ENCODE measurements at regions not wholly inside any gene's neighbourhood (a gene's known extent, or its start where the extent isn't known, plus 50 kb on each side); places are given as distances from the start of the nearest gene placed in this dataset.
A peak's percentile ranks its signal among the peaks of the same experiment; 100 is the strongest.
"Not testable (repeated sequence)": the region's sequence is repeated elsewhere in the genome, so short reads cannot be mapped to it uniquely, and the experiment has no call there.

DNA sequence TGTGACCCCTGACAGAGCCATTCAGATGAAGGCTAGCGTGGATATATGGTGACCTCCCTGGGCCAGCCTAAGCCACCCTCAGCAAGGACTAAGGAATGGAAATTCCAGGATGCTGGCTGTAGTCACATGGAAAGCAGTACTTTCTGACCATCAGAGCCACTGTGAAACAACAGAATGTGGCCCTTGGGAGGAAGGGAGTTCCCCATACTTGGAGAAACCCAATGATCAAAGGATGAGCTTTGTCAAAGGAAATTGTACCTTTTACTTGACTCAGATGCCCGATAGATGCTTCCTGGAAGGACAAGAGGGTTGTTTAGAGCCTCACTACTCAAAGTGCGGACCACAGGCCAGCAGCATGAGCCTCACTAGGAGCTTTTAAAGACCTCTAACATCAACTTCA lies 484.5 kb upstream of the PROK2 start:
- no peak for DNase-seq
- in situ Hi-C loops (cut with MboI; ENCODE audit: low pct_ligation_motif_present in 1 of 4, low pct_unique_long_range_greater_than_20kb in 1 of 4, low sequenced_read_pairs in 3 of 4) (loop anchor here in 2 of 4 donors (25.0 kb wide), 2 partner anchors 307 to 557 kb away; no protein-coding TSS in a partner anchor), intact Hi-C loops (cut with DNase I; ENCODE audit: low total_unique reads) (no loop called here)
- H3K27me3 ChIP-seq, result no peaks in the 10 kb centered on the region
- 88% methylated on average over 3 of the region's 3 CpGs; no CpG with 5 or more reads in 1 of the 2 donors for WGBS, 2 donors (ENCODE audit: low coverage in 1 of 2)
- no peak for TF ChIP-seq CTCF (IDR thresholded peaks at IDR 0.05)
- TF ChIP-seq POLR2A (IDR thresholded peaks at IDR 0.05), result no peak
- TF ChIP-seq POLR2AphosphoS5 (IDR thresholded peaks at IDR 0.05), result no peak
- no peak for TF ChIP-seq EP300 (IDR thresholded peaks at IDR 0.05; ENCODE audit: low read depth)
- H3K9me3 ChIP-seq, result no peaks in the 10 kb centered on the region
- no peaks in the 10 kb centered on the region for H3K36me3 ChIP-seq
- no peak overlapping the region for H3K4me3 ChIP-seq
- H3K4me1 ChIP-seq, result peaks cover 11 to 37% (median 22%) of the 10 kb centered on the region in 4 donors
- H3K27ac ChIP-seq, result peak overlapping the region; percentile 23 to 52 (median 34)

GRCh38 chr3:72266921-72267524 lies 482.1 kb upstream of the PROK2 start:
- DNase-seq; H3K9me3 ChIP-seq; H3K27me3 ChIP-seq; H3K36me3 ChIP-seq; H3K27ac ChIP-seq; intact Hi-C loops (cut with DNase I; ENCODE audit: low total_unique reads); H3K4me3 ChIP-seq: not testable (repeated sequence)
- in situ Hi-C loops (cut with MboI; ENCODE audit: low pct_ligation_motif_present in 1 of 4, low pct_unique_long_range_greater_than_20kb in 1 of 4, low sequenced_read_pairs in 3 of 4), result loop anchor here in 2 of 4 donors (25.0 kb wide), 2 partner anchors 305 to 555 kb away; no protein-coding TSS in a partner anchor
- WGBS, 2 donors (ENCODE audit: low coverage in 1 of 2), result 69 to 85% methylated on average over 4 to 7 of the region's 7 CpGs
- peaks cover 3 to 27% (median 13%) of the 10 kb centered on the region in 4 donors for H3K4me1 ChIP-seq

DNA sequence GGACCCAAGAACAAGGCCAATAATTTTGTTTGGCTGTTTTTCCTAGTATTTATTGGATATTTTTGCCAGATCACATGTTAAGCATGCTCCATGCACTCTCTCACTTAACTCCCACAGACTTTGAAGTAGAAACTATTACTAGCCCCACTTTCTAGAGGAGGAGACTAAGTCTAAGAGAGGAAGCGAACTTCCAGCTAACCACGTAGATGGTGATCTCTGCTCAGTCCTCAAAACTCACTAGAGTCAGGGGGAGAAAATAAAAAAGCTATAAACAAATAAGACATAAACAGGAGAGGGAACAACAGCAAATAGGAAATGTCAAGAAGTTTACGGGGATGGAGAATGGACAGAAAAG lies 481.0 kb upstream of the PROK2 start:
- 44 to 60% methylated on average over 2 to 3 of the region's 3 CpGs for WGBS, 2 donors (ENCODE audit: low coverage in 1 of 2)
- no peak for DNase-seq
- H3K36me3 ChIP-seq, result no peaks in the 10 kb centered on the region
- no peaks in the 10 kb centered on the region for H3K27me3 ChIP-seq
- in situ Hi-C loops (cut with MboI; ENCODE audit: low pct_ligation_motif_present in 1 of 4, low pct_unique_long_range_greater_than_20kb in 1 of 4, low sequenced_read_pairs in 3 of 4) (loop anchor here in 2 of 4 donors (25.0 kb wide), 2 partner anchors 304 to 554 kb away; no protein-coding TSS in a partner anchor), intact Hi-C loops (cut with DNase I; ENCODE audit: low total_unique reads) (no loop called here)
- no peaks in the 10 kb centered on the region for H3K9me3 ChIP-seq
- peaks cover 3 to 20% (median 13%) of the 10 kb centered on the region in 4 donors for H3K4me1 ChIP-seq
- TF ChIP-seq CTCF (IDR thresholded peaks at IDR 0.05) (no peak), POLR2AphosphoS5 (IDR thresholded peaks at IDR 0.05) (no peak), POLR2A (IDR thresholded peaks at IDR 0.05) (no peak), EP300 (IDR thresholded peaks at IDR 0.05; ENCODE audit: low read depth) (no peak)
- no peak overlapping the region for H3K4me3 ChIP-seq
- H3K27ac ChIP-seq, result no peak overlapping the region

DNA sequence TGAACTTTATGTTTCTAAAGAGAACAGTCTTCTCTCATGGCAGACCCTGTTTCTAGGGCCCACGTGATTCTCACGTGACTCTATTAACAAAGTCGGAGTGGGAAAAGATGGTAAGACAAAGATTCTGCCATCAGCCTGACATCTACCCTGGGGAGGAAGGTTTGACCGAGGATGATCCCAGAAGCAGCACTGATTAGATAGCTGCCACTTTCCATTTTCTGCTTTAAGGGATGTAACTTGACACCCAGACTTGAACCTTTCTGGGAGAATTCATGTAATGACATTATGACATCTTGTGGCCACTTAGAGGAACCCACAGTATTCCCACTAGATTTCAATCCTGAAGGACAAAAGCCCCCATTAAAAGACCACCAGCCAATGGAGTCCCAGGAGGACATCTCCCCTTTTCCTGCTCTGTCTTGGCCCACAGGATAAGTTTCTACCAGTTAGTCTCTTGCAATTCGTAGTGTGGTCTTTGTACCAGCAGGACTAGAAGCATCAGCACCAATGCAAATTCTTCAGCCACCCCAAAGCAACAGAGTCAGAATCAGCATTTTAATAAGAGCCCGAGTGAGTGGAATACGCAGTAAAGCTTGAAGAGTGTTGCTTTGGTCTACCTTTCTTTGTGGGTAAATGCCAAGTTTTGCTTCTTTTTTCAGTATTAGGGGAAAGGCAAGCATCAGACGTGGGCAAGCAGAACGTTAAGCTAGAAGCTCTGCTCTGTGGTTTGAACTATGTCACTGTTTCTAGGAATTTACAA lies 480.5 kb upstream of the PROK2 start:
- peaks cover 3 to 14% (median 10%) of the 10 kb centered on the region in 4 donors for H3K4me1 ChIP-seq
- H3K27me3 ChIP-seq, result no peaks in the 10 kb centered on the region
- no peak overlapping the region for H3K4me3 ChIP-seq
- intact Hi-C loops (cut with DNase I; ENCODE audit: low total_unique reads) (no loop called here), in situ Hi-C loops (cut with MboI; ENCODE audit: low pct_ligation_motif_present in 1 of 4, low pct_unique_long_range_greater_than_20kb in 1 of 4, low sequenced_read_pairs in 3 of 4) (loop anchor here in 2 of 4 donors (25.0 kb wide), 2 partner anchors 303 to 553 kb away; no protein-coding TSS in a partner anchor)
- no peak overlapping the region for H3K27ac ChIP-seq
- H3K36me3 ChIP-seq, result no peaks in the 10 kb centered on the region
- no peaks in the 10 kb centered on the region for H3K9me3 ChIP-seq
- 70 to 79% methylated on average over 8 to 9 of the region's 9 CpGs for WGBS, 2 donors (ENCODE audit: low coverage in 1 of 2)
- DNase-seq, result no peak
- peak in 4 of 5 experiments; percentile 12 to 50 (median 32) for TF ChIP-seq CTCF (IDR thresholded peaks at IDR 0.05)
- TF ChIP-seq POLR2A (IDR thresholded peaks at IDR 0.05), result no peak

All from transverse colon (tissue), 4 donors.